NCI-H460 (cell line): ENCODE measurements at regions not wholly inside any gene's neighbourhood (a gene's known extent, or its start where the extent isn't known, plus 50 kb on each side); places are given as distances from the start of the nearest gene placed in this dataset.

ENCODE experiments used
- DNase-seq: peaks from one replicate; pipeline ENCODE4 v3.0.0-alpha.2; 2016; ENCODE audit warnings: low read depth; ENCODE audit errors: extremely low read depth

GRCh38 chr4:54487491-54487890 is 170.3 kb upstream of the KIT start:
- no peak for DNase-seq

GRCh38 chr4:54493862-54494261 is 163.9 kb upstream of the KIT start:
- DNase-seq, result no peak

DNA sequence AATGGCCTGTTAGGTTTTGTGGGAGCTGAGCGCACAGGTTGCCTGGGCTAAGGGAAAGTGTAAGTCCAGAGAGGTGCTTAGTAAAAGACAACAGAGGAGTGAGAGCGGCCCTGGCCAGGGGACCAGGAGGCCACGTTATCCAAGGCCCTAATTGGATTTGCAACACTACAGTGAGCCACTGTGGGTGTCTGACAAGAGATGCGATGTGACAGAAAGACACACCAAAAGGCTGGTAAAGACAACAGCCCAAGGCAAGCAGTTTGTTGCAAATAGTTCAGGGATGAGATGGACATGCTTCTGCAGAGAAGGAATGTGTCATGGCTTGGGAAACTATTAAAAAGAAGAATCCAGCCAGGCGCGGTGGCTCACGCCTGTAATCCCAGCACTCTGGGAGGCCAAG is 162.7 kb upstream of the KIT start:
- DNase-seq, result no peak

DNA sequence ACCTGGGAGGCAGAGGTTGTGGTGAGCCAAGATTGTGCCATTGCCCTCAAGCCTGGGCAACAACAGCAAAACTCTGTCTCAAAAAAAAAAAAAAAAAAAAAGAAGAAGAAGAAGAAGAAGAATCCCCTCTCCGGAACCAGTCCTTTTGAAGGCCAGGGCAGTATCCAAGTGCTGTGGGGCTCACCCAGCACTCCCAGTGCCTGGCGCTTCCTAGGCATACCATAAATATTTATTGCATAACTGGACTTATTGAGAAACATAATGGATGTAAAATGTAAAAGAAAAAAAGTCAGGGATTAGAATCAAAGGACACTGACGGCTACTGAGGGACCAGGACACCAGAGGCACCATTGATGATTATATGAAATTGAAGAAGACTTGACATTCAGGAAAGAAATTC is 162.1 kb upstream of the KIT start:
- DNase-seq, result no peak

GRCh38 chr4:54496412-54496811 is 161.3 kb upstream of the KIT start:
- no peak for DNase-seq

GRCh38 chr4:54497947-54498346 is 159.8 kb upstream of the KIT start:
- no peak for DNase-seq

DNA sequence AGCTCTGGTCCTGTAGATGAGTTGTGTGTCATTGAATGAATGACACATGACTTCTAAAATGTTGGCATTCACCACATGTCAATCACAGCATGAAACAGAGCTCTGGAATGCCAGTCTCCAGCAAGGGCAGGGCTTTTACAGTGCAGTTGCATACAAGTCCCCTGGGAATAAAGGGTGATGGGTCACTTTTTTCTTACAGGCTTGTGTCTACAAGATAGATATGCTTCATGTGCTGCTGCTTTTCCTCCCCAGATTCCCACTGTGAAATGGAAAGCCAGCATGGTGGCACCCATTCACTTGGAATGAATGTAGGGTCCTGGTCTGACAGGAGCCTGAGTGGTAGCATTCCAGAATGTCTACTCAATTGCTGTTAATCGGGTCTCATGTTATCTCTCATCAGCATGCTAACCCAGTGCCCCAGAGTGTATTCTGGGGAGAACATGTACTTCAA is 159.1 kb upstream of the KIT start:
- peak; percentile 26 for DNase-seq

GRCh38 chr4:54499308-54500074 is 158.3 kb upstream of the KIT start:
- no peak for DNase-seq

- no peak for DNase-seq
Observed at GRCh38 chr4:54505362-54505761, 152.4 kb upstream of the KIT start.

DNA sequence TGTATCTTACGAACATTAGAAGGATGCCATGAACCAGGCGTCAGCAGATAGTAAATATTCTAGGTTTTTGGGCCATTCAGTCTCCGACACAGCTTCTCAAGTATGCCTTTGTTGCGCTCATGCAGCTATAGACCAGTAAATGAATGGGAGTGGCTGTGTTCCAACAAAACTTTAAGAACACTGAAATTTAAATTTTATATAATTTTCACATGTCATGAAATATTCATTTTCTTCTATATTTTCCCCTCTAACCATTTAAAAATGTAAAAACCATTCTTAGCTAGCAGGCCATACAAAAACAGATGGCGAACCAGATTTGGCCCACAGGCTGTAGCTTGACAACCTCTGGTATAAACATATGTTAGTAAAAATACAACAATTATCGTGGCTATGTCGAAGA is 151.8 kb upstream of the KIT start:
- DNase-seq, result no peak

- DNase-seq, result no peak
Observed at GRCh38 chr4:54509057-54509456, 148.7 kb upstream of the KIT start.

- no peak for DNase-seq
Observed at GRCh38 chr4:54513204-54513603, 144.6 kb upstream of the KIT start.

GRCh38 chr4:54513741-54514140 is 144.0 kb upstream of the KIT start:
- no peak for DNase-seq

DNA sequence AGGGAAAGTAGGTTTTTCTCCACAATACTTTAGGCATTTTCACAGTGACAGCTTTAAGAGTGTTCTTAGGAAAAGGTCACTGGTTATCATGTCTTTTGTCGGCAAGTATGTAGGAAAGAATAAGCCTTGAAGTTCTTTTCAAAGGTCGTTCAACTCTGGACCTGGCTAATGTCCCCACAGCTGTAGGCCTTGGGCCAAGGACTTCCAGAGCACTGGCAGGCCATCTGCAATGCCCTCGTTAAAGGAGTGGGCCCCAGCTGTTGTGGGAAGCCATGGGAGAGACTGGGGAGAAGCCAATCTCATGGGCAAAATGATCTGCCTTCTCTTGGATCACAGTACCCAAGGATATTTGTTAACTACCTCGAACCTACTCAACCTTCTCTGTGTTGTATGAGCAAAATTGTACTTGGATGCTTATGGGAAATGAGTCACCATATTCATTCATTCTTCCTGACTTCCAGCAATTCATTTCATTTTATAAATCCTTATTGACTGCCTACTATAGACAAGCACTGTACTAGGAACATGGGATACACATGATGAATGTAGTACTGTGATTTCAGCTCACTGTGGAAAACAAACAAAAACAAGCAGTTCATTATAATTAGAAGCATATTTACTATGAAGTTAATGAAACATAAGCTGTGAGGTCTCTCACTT is 141.1 kb upstream of the KIT start:
- DNase-seq, result no peak

DNA sequence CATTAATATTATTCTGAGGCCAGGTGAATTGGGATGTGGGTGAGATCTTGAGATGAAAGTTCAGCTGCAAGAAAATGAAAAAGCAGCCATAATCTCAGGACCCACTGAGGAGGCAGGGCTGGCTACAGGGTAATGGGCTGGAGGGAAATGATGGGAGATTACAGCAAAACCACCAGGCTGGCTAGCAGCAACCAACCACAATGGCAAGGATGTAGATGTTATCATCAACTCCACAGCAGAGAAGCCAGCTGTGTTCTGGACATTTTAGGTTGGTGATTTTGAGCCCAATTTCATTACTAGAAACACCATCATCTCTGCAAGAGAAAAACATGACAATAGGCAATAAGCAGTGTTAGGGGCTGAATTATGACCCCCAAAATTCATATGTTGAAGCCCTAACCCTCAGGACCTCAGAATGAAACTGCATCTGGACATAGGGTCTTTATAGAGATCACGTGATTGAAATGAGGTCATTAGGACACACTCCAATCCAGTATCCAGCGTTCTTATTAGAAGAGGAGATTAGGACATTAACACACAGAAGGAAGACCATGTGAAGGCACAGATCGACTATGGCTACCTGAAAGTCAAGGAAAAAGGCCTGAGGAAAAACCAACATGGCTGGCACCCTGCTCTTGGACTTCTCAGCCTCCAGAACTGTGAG is 139.8 kb upstream of the KIT start:
- no peak for DNase-seq

- DNase-seq, result no peak
Observed at GRCh38 chr4:54525602-54526001, 132.2 kb upstream of the KIT start.

DNA sequence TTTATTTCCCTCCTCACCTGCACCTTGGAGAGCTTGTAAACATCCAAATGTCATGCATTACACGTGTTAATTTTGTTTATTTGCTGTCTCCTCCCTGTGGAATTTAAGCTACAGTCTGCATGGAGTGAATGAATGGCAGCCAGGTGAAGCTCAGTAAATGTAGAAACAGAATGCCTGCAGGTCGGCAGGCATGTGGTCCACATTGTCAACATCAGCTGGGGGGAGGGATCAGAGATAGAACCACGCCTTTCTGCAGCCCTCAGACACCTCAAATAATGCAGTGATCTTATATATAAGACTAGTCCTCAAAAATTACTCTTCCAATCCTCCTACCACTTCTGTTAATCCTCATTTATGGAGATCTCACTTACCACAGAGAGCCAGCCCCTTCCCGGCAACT is 131.2 kb upstream of the KIT start:
- no peak for DNase-seq

GRCh38 chr4:54527532-54527931 is 130.2 kb upstream of the KIT start:
- DNase-seq, result no peak

GRCh38 chr4:54539500-54540029 is 118.2 kb upstream of the KIT start:
- DNase-seq, result peak; percentile 8

DNA sequence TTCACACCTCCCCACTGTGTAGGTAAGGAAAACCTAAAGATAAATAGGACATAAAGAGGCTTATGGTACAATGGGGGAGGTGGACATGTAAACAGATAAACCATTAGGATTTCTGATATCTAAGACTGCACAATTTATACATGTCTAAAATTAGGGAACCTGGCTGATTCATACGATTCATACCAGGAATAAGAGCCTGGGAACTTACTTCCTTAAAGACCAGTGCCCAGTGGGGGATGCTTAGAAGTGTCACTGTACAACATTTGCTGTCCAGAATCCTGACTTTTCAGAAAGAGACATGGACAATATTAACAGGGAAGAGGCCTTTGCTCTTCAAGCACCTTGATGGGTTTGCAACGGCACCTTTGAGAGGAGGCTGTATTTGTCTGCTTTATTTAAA is 116.8 kb upstream of the KIT start:
- DNase-seq, result no peak

DNA sequence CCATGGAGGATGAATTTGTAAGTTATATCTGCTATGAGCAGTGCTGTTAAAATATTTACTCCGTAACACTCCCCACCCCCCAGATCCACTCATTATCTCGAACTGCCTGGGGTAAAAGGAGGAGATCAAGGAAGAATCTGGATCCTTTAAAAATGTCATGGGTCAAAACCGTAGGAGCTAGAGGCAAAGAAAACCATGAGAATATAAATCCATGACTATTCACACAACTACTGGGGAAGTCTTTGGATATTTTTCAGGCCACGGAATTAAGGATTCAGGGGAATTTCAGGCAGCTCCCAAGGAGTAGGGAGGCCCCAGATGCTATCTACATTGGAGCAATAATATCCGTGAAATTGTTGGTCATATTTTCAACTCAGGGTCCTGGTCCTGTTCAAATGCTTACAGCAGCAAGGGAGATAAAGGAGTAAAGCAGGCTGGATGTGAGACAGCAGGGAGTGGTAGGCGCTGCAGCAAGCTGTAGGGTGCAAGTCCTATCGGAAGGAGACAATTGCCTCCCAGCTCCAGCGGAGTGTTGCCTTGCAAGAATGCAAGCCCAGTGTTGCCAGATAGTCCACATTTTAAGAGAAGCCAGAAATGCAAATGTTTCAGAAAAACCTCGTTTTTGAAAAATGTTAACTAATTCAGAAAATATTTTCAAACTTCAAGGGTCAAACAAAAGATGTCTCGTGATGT is 116.2 kb upstream of the KIT start:
- no peak for DNase-seq
